GM18951 (cell line): ENCODE measurements at regions not wholly inside any gene's neighbourhood (a gene's known extent, or its start where the extent isn't known, plus 50 kb on each side); places are given as distances from the start of the nearest gene placed in this dataset.
"Not testable (repeated sequence)": the region's sequence is repeated elsewhere in the genome, so short reads cannot be mapped to it uniquely, and the experiment has no call there.

Experiments used
- POLR2A ChIP-seq: IDR thresholded peaks from 4 replicates; pipeline ENCODE4 v1.6.1; 2011; ENCODE audit warnings: mild to moderate bottlenecking; ENCODE audit not compliant: insufficient read length, insufficient read depth; ENCODE audit errors: extremely low read depth
- in situ Hi-C: fragments of 300-500 bp; cut with MboI; formaldehyde crosslinking; loops from one replicate; pipeline ENCODE4 v1.12.0; 2022; ENCODE audit warnings: low sequenced_read_pairs, mixed read lengths, inconsistent platforms; ENCODE audit not compliant: unreplicated experiment

DNA sequence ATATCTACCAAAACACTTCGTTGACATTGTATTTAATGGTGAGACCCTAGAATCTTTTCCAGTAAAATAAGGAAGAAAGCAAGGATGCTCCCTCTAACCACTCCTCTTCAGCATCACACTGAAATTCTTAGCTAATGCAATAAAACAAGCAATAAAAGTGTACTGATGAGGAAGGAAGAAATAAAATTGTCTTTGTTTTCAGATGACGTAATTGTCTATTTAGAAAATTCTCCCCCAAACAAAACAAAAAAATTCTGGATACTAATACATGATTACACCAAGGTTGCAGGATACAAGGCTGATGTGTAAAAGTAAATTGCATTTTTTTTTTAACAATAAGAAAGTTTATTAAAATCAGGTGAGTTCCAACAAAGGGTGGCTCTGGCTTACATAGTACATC is 205.0 kb upstream of the SSTR4 start:
- no peak for TF ChIP-seq POLR2A
- in situ Hi-C loops, result no loop called here

- in situ Hi-C loops, result not testable (repeated sequence)
Measured at GRCh38 chr20:22830715-22831114, 204.4 kb upstream of the SSTR4 start.

DNA sequence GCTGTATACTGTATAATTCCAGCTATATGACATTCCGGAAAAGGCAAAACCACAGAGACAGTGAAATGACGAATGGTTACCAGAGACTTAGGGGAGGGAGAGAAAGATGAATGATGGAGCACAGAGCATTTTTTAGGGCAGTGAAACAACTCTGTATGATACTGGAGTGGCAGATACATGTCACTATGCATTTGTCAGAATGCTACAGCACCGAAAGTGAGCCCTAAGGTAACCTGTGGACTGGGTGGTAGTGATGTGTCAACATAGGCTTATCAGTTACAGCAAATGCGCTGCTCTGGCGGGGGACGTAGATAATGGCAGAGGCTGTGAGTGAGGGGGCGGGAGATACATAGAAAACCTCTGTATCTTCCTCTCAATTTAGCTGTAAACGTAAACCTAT is 201.3 kb upstream of the SSTR4 start:
- in situ Hi-C loops, result no loop called here
- TF ChIP-seq POLR2A, result no peak

GRCh38 chr20:22834651-22835256 is 200.4 kb upstream of the SSTR4 start:
- no peak for TF ChIP-seq POLR2A
- in situ Hi-C loops, result no loop called here

DNA sequence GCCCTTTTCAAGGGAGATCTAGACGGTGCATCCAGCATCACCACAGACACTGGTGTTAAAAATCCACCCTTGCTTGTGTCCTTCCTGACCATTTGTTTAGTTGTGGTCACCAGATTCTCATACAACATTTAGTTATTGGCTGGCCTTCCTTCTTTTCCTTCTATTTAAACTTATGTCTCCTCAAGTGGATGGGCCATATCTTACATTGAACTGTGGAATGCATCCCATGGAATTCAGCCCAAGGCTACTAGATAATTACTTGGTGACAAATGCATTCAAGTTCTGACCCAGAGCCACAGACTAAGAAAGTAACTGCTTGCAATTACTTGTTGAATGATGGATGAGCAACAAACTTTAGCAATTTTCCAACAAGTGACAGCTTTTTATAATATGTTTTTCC is 198.9 kb upstream of the SSTR4 start:
- in situ Hi-C loops, result no loop called here
- no peak for TF ChIP-seq POLR2A

GRCh38 chr20:22836877-22837276 is 198.2 kb upstream of the SSTR4 start:
- in situ Hi-C loops, result no loop called here
- no peak for TF ChIP-seq POLR2A

DNA sequence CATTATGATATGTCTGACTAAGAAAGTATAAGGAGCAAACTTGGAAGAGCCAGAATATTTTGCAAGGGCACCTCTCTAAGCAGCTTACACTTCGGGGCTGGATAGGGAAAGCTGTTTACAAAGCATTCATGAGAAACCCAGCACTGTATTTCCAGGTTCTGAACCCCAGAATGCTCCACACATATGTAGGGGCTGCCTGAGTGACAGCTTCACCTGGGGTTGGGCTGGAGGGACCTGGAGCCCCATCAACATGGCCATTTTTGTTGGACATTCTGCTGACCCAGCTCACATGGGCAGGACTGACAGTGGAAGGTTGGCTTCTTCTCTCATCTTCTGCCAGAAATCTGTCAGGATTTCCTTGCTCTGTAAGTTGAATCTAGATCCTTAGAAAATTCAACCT is 197.1 kb upstream of the SSTR4 start:
- in situ Hi-C loops, result no loop called here
- no peak for TF ChIP-seq POLR2A

DNA sequence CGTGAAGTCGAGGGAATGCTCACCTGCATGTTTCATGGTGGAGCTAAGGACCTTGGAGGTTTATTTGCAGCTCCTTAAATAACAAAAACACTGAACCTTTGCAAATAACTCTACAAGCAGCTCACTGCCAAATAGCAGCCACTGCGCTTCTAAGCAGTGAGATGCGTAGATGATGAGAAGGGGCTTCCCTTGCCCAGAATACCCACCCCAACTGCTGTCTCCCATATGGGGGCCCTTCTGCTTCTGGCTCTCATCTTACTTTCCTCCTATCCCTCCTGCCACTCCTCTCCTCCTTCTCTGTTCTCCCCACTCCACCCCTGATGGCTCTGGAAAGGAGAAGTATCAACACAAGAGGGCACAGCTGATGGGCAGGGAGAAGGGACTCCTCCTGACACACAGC is 193.3 kb upstream of the SSTR4 start:
- in situ Hi-C loops, result no loop called here
- no peak for TF ChIP-seq POLR2A

- no peak for TF ChIP-seq POLR2A
- in situ Hi-C loops, result no loop called here
Measured at GRCh38 chr20:22842793-22843192, 192.3 kb upstream of the SSTR4 start.

- TF ChIP-seq POLR2A, result no peak
- in situ Hi-C loops, result no loop called here
Measured at GRCh38 chr20:22844959-22845358, 190.2 kb upstream of the SSTR4 start.

- TF ChIP-seq POLR2A, result no peak
- in situ Hi-C loops, result no loop called here
Measured at GRCh38 chr20:22846863-22847262, 188.2 kb upstream of the SSTR4 start.

DNA sequence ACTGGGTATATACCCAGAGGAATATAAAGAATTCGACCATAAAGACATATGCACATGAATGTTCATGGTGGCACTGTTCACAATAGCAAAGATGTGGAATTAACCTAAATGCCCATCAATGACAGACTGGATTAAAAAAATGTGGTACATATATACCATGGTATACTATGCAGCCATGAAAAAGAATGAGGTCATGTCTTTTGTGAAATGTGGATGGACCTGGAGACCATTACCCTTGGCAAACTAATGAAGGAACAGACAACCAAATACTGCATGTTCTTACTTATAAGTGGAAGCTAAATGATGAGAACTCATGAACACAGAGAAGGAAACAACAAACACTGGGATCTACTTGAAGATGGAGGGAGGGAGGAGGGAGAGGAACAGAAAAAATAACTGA is 186.7 kb upstream of the SSTR4 start:
- no peak for TF ChIP-seq POLR2A
- in situ Hi-C loops, result no loop called here

GRCh38 chr20:22851679-22852346 is 183.3 kb upstream of the SSTR4 start:
- in situ Hi-C loops, result not testable (repeated sequence)

DNA sequence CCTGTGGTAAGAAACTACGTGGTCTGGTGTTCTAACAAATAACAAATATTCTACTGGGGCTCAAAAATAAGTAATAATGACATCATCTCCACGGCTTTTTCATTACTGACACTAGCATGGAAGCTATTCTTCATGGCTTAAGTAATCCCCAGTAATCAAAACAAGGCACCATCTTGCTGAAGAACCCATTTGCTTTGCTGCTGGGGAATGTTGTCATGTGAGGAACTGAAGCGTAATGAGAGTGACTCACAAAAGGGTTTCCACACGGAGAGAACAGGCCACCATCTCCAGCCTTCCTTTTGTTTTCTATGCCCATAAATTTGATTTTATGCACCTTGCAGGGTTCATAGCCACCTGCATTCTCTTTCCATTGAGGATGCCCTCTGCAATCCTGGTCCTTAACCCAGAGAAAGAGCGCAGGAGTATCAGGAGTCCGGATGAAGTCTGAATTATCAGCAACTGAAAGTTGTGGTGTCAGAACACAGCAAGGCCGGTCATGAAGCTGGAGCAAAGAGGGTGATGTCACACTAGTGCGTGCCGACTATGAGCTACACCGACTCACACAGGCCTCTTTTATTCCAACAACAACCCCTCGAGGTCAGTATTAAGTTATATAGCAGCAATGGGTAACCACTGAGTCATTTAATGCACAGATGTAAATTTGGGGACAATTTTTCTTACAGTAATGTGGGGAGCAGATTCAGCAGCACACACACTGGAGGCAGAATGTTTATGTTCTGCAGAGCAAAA is 173.7 kb upstream of the SSTR4 start:
- no peak for TF ChIP-seq POLR2A
- in situ Hi-C loops, result no loop called here
